PC-9 (cell line): ENCODE measurements at regions not wholly inside any gene's neighbourhood (a gene's known extent, or its start where the extent isn't known, plus 50 kb on each side); places are given as distances from the start of the nearest gene placed in this dataset.

Experiments used
- BruUV-seq: library from RNA; stranded (reverse); fragments of 400-500 nt; replicated peaks from 2 replicates; lab custom pipeline; 2021; lab: Mats Ljungman, UMichigan
- CTCF ChIA-PET: fragments of 300-600 bp; sonication (Branson Sonifier 250); formaldehyde crosslinking; loops from one replicate; lab custom pipeline; 2022; ENCODE audit warnings: antibody characterized with exemption; lab: Charles Lee
- POLR2A ChIA-PET: fragments of 300-600 bp; sonication (Branson Sonifier 250); formaldehyde crosslinking; loops from one replicate; lab custom pipeline; 2022; ENCODE audit warnings: antibody characterized with exemption; ENCODE audit not compliant: unreplicated experiment; lab: Charles Lee
- DNase-seq, 2 experiments: peaks; one replicate each; pipeline versions ENCODE4 v3.0.0 to v3.0.0-alpha.2; 2015 to 2022; ENCODE audit warnings: mixed read lengths in 1 of 2
- H2AFZ ChIP-seq: fragments of 200-600 bp; sonication (generic); 2 replicates; pipeline ENCODE4 v1.8.1; 2017; ENCODE audit warnings: antibody characterized with exemption
- H3F3A ChIP-seq: fragments of 200-600 bp; sonication (generic); 2 replicates; pipeline ENCODE4 v1.8.1; 2017; ENCODE audit warnings: antibody characterized with exemption, mild to moderate bottlenecking, low read depth; ENCODE audit not compliant: insufficient read depth
- H3K27ac ChIP-seq: fragments of 200-600 bp; sonication (generic); 2 replicates; pipeline ENCODE4 v1.6.1; 2016; ENCODE audit warnings: mixed run types
- H3K27me3 ChIP-seq: fragments of 200-600 bp; sonication (generic); 2 replicates; pipeline ENCODE4 v1.6.1; 2016; ENCODE audit warnings: low read depth, mixed run types; ENCODE audit not compliant: insufficient read depth
- H3K36me3 ChIP-seq: fragments of 200-600 bp; sonication (generic); 2 replicates; pipeline ENCODE4 v1.6.1; 2016; ENCODE audit warnings: low read depth, mixed run types
- H3K4me1 ChIP-seq: fragments of 200-600 bp; sonication (generic); replicated peaks from 2 replicates; pipeline ENCODE4 v1.6.1; 2016; ENCODE audit warnings: mixed run types; ENCODE audit not compliant: insufficient read depth
- H3K4me2 ChIP-seq: fragments of 200-600 bp; sonication (generic); 2 replicates; pipeline ENCODE4 v1.6.1; 2017; ENCODE audit warnings: mixed run types
- H3K4me3 ChIP-seq: fragments of 200-600 bp; sonication (generic); 2 replicates; pipeline ENCODE4 v1.6.1; 2016; ENCODE audit warnings: mixed run types
- H3K79me2 ChIP-seq: fragments of 200-600 bp; sonication (generic); 2 replicates; pipeline ENCODE4 v1.6.1; 2017; ENCODE audit warnings: low read depth, mixed run types
- H3K9me2 ChIP-seq: fragments of 200-600 bp; sonication (generic); 2 replicates; pipeline ENCODE4 v1.8.1; 2017; ENCODE audit warnings: mild to moderate bottlenecking; ENCODE audit not compliant: insufficient read depth
- H3K9me3 ChIP-seq: fragments of 200-600 bp; sonication (generic); 2 replicates; pipeline ENCODE4 v1.8.1; 2016; ENCODE audit warnings: low read depth; ENCODE audit not compliant: insufficient read depth
- H4K20me1 ChIP-seq: fragments of 200-600 bp; sonication (generic); 2 replicates; pipeline ENCODE4 v1.8.1; 2017; ENCODE audit not compliant: insufficient read depth
- EZH2 ChIP-seq: fragments of 200-600 bp; sonication (generic); IDR thresholded peaks from 2 replicates; pipeline ENCODE4 v1.8.0; 2017; ENCODE audit warnings: antibody characterized with exemption, low read depth
- intact Hi-C: fragments of 100-400 bp; cut with micrococcal nuclease; formaldehyde crosslinking; loops from one replicate; pipeline ENCODE4 v1.10.0; 2022; ENCODE audit not compliant: unreplicated experiment
- TF ChIP-seq, protein P1 (sequence below): fragments of 200-600 bp; sonication (generic); conservative IDR thresholded peaks from 2 replicates; pipeline ENCODE4 v1.6.1; 2017; ENCODE audit warnings: mixed run types, antibody characterized with exemption, mild to moderate bottlenecking, moderate library complexity

DNA sequence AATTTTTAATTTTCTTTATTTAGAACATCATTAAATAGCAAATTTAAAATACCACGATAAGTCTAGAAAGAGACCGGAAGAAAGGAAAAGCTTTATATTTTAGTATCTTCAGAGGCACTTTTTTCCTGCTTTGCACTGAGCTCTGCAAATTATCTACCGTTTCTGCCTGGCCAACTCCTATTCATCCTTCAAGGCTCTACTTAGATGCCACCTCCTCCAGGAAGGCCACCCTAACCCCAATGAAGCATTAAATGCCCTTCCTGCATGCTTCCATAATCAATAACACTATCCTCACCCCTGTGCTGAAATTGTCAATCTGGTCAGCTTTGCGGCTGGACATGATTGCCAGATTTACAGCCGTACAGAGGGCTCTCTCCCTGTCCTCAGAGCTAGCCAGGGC lies 141.8 kb upstream of the CHST15 start:
- CTCF ChIA-PET, result no interaction called here
- no peaks in the 10 kb centered on the region for H3F3A ChIP-seq

DNA sequence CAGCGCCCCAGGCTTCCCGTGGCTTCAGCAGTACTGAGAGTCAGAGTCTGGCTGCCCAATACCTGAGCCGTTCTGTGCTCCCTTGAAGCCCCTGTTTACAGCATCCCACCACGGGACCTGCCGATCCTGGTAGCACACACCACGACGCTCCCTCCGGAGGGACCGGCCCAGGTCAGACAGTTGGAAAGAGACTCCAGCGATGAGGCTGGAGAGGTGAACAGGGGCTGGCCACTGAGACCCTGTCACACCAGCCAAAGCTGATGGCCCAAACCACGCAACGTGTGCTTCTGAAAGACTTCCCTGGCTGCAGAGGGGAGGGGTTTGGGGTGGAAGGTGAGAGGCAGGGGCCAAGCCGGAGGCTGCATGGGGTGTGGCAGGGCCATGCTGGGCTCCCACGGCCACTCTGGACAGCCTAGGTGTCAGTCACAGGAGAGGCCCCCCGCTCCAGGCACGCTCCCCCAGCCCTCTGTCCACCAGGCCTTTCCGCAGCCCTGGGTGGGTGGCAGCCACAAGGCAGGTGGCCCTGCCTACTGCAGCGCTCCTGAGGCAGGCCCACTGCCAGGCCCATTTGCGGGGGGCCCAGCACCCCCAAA lies 140.2 kb upstream of the CHST15 start:
- ChIA-PET CTCF (no interaction called here), POLR2A (no interaction called here)
- H2AFZ ChIP-seq, result no peak overlapping the region
- H3K4me3 ChIP-seq, result no peak overlapping the region
- intact Hi-C loops, result no loop called here
- no peak overlapping the region for H3K4me2 ChIP-seq
- H3F3A ChIP-seq, result no peaks in the 10 kb centered on the region
- no peaks in the 10 kb centered on the region for H4K20me1 ChIP-seq
- no peaks in the 10 kb centered on the region for H3K36me3 ChIP-seq
- BruUV-seq, result no TSS peak
- H3K9me2 ChIP-seq, result no peaks in the 10 kb centered on the region
- DNase-seq, result no peak
- H3K27ac ChIP-seq, result no peak overlapping the region
- H3K27me3 ChIP-seq, result no peaks in the 10 kb centered on the region
- TF ChIP-seq, protein P1, sequence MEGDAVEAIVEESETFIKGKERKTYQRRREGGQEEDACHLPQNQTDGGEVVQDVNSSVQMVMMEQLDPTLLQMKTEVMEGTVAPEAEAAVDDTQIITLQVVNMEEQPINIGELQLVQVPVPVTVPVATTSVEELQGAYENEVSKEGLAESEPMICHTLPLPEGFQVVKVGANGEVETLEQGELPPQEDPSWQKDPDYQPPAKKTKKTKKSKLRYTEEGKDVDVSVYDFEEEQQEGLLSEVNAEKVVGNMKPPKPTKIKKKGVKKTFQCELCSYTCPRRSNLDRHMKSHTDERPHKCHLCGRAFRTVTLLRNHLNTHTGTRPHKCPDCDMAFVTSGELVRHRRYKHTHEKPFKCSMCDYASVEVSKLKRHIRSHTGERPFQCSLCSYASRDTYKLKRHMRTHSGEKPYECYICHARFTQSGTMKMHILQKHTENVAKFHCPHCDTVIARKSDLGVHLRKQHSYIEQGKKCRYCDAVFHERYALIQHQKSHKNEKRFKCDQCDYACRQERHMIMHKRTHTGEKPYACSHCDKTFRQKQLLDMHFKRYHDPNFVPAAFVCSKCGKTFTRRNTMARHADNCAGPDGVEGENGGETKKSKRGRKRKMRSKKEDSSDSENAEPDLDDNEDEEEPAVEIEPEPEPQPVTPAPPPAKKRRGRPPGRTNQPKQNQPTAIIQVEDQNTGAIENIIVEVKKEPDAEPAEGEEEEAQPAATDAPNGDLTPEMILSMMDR, result no peak
- no peak for TF ChIP-seq EZH2
- H3K9me3 ChIP-seq, result no peaks in the 10 kb centered on the region
- H3K4me1 ChIP-seq, result no peaks in the 10 kb centered on the region
- H3K79me2 ChIP-seq, result no peaks in the 10 kb centered on the region

More for the DNA sequence above, 141.8 kb upstream of the CHST15 start:
- intact Hi-C loops, result no loop called here
- no peak overlapping the region for H3K4me3 ChIP-seq
- no peaks in the 10 kb centered on the region for H3K79me2 ChIP-seq
- no TSS peak for BruUV-seq
- no peak for DNase-seq
- no peaks in the 10 kb centered on the region for H3K4me1 ChIP-seq
- H3K9me2 ChIP-seq, result no peaks in the 10 kb centered on the region
- TF ChIP-seq EZH2, result no peak
- TF ChIP-seq, protein P1, result no peak
- no peaks in the 10 kb centered on the region for H3K9me3 ChIP-seq
- no peak overlapping the region for H3K27ac ChIP-seq
- no peaks in the 10 kb centered on the region for H4K20me1 ChIP-seq
- no peak overlapping the region for H2AFZ ChIP-seq
- no peak overlapping the region for H3K4me2 ChIP-seq
- no peaks in the 10 kb centered on the region for H3K36me3 ChIP-seq
- H3K27me3 ChIP-seq, result no peaks in the 10 kb centered on the region
- POLR2A ChIA-PET, result no interaction called here

DNA sequence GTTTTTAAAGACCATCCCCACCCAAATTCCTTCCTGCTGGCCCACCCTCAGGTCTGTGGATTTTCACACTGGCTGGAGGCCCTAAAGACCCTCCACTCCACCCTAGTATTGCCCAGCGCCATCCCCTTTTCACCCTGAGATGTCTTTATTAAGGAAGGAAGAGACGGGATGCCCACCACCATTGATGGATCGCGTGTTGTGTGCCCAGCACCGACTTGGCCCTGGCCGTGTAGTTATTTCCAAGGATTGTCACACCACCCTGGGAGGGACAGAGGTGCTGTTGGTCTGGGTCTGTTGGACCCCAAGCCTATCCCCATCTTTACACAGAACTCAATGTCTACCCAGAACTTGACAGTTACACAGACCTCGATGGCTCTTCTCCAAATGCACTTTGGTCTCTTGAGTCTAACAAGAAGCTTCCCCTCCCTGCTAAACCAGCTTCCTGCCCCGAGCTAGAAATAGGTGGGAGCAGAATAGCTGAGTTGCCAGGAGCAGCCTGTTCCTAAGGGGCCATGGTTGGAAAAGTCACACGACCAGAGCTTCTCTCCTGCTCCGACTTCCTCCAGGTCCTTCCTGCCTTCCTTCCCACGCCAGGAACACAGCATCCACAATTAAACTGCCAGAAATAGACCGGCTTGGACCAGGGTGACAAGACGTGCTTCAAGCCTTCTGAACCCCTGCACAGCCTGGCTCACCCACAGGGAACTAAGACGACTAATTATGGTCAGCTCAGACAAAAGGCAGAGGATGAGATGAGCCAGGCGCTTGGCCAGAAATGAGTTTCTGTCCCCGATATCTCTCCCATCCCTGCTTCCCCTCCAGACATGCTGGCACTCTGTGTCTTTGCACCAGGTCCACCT lies 139.5 kb upstream of the CHST15 start:
- POLR2A ChIA-PET, result no interaction called here
- CTCF ChIA-PET, result no interaction called here
- Histone ChIP-seq H3K79me2 (no peaks in the 10 kb centered on the region), H3K4me1 (no peaks in the 10 kb centered on the region), H4K20me1 (no peaks in the 10 kb centered on the region), H3K27ac (no peak overlapping the region), H3K9me2 (no peaks in the 10 kb centered on the region), H3K4me3 (no peak overlapping the region), H3K9me3 (no peaks in the 10 kb centered on the region), H3K4me2 (no peak overlapping the region), H3K27me3 (no peaks in the 10 kb centered on the region), H3F3A (no peaks in the 10 kb centered on the region), H2AFZ (no peak overlapping the region), H3K36me3 (no peaks in the 10 kb centered on the region)
- no TSS peak for BruUV-seq
- no peak for DNase-seq
- TF ChIP-seq, protein P1, result no peak
- no peak for TF ChIP-seq EZH2
- intact Hi-C loops, result no loop called here
